HepG2 (cell line): ENCODE measurements at regions not wholly inside any gene's neighbourhood (a gene's known extent, or its start where the extent isn't known, plus 50 kb on each side); places are given as distances from the start of the nearest gene placed in this dataset.

ENCODE experiments used
- ATAC-seq: fragments of 200-7000 bp; cut with Tn5 transposase; 3 replicates; pipeline ENCODE4 v1.9.1; 2020; ENCODE audit warnings: mild to moderate bottlenecking, moderate library complexity
- BruUV-seq: library from RNA; stranded (reverse); fragments of 400-500 nt; replicated peaks from 2 replicates; lab custom pipeline; 2021; lab: Mats Ljungman, UMichigan
- CTCF ChIA-PET: fragments of 300-600 bp; formaldehyde crosslinking; extraction: SDS; loops from one replicate; lab custom pipeline; 2021; ENCODE audit warnings: low total read pairs, inconsistent platforms, low intra/inter-chr PET ratio; lab: Yijun Ruan, JAX
- POLR2A ChIA-PET: fragments of 350-600 bp; sonication (Branson Sonifier 250); formaldehyde crosslinking; loops from one replicate; lab custom pipeline; 2020; ENCODE audit warnings: antibody characterized with exemption, inconsistent platforms; lab: Yijun Ruan, JAX
- DNase-seq: peaks from one replicate; pipeline ENCODE4 v3.0.0-alpha.2; 2015; ENCODE audit warnings: low spot score
- FAIRE-seq: peaks from 3 replicates; lab custom pipeline; 2011; peaks lifted over from hg19 to GRCh38; lab: Jason Lieb, UNC
- H2AFZ ChIP-seq: one replicate; pipeline ENCODE4 v1.6.1; 2011; ENCODE audit warnings: low read length, inconsistent platforms
- H3K27ac ChIP-seq: fragments of 300-600 bp; 3 replicates; pipeline ENCODE4 v1.8.0; 2011; ENCODE audit warnings: mixed run types, mild to moderate bottlenecking, mixed read lengths, low read length, inconsistent platforms; ENCODE audit not compliant: insufficient read depth; ENCODE audit errors: extremely low read length
- H3K27me3 ChIP-seq, 2 experiments: fragments of 200-600 bp in 1 of 2; 2 replicates in 1 of 2; 3 replicates in 1 of 2; pipeline versions ENCODE4 v1.6.0 to v1.8.0; 2011; ENCODE audit warnings: low read length in 2 of 2, mild to moderate bottlenecking in 2 of 2, moderate library complexity in 2 of 2, inconsistent platforms in 1 of 2; ENCODE audit not compliant: insufficient read depth in 2 of 2, control insufficient read depth in 1 of 2
- H3K36me3 ChIP-seq, 2 experiments: fragments of 200-600 bp in 1 of 2; replicated peaks in 1 of 2; 2 replicates in 1 of 2; 3 replicates in 1 of 2; pipeline versions ENCODE4 v1.5.1 to v1.8.0; 2011; ENCODE audit warnings: low read length in 2 of 2, inconsistent platforms in 1 of 2; ENCODE audit not compliant: insufficient read depth in 2 of 2, control insufficient read depth in 1 of 2
- H3K4me1 ChIP-seq: 2 replicates; pipeline ENCODE4 v1.5.1; 2012; ENCODE audit warnings: low read length, inconsistent platforms; ENCODE audit not compliant: insufficient read depth
- H3K4me2 ChIP-seq: 2 replicates; pipeline ENCODE4 v1.6.0; 2011; ENCODE audit warnings: low read depth, low read length, inconsistent platforms
- H3K4me3 ChIP-seq, 3 experiments: fragments of 200-600 bp in 1 of 3; sonication (generic), shearing (Covaris generic) in 1 of 3; replicated peaks in 1 of 3; 2 replicates each; pipeline ENCODE4 v1.5.1; 2011 to 2016; ENCODE audit warnings: low read length in 3 of 3, inconsistent platforms in 2 of 3, low read depth in 2 of 3, mild to moderate bottlenecking in 2 of 3, control low read depth in 1 of 3, mixed read lengths in 1 of 3; ENCODE audit not compliant: insufficient read depth in 1 of 3
- H3K79me2 ChIP-seq: one replicate; pipeline ENCODE4 v1.6.1; 2011; ENCODE audit warnings: low read length, inconsistent platforms; ENCODE audit not compliant: insufficient read depth
- H3K9ac ChIP-seq: 2 replicates; pipeline ENCODE4 v1.6.0; 2011; ENCODE audit warnings: mild to moderate bottlenecking, low read depth, low read length, inconsistent platforms; ENCODE audit not compliant: insufficient read depth
- H3K9me3 ChIP-seq: 2 replicates; pipeline ENCODE4 v1.5.1; 2012; ENCODE audit warnings: mild to moderate bottlenecking, low read length
- H4K20me1 ChIP-seq: 2 replicates; pipeline ENCODE4 v1.6.0; 2011; ENCODE audit warnings: inconsistent platforms, mild to moderate bottlenecking, low read length, moderate library complexity; ENCODE audit not compliant: insufficient read depth
- ARNT2 ChIP-seq: sonication (generic); formaldehyde crosslinking; IDR thresholded peaks from 2 replicates; pipeline ENCODE4 v1.8.0; 2022; ENCODE audit warnings: mild to moderate bottlenecking, low read depth, missing genetic modification reagents, moderate library complexity
- MAFK ChIP-seq, 2 experiments: IDR thresholded peaks in 1 of 2; conservative IDR thresholded peaks in 1 of 2; 2 replicates each; pipeline ENCODE4 v1.6.1; 2011; ENCODE audit warnings: improper control_type of control experiment in 2 of 2, low read length in 2 of 2
- NR3C1 ChIP-seq: sonication (generic); formaldehyde crosslinking; IDR thresholded peaks from 2 replicates; pipeline ENCODE4 v1.4.0; 2020; ENCODE audit warnings: missing genetic modification reagents
- REPIN1 ChIP-seq: sonication (generic); formaldehyde crosslinking; IDR thresholded peaks from 2 replicates; pipeline ENCODE4 v1.8.0; 2022; ENCODE audit warnings: missing genetic modification reagents, low read depth, mild to moderate bottlenecking, borderline replicate concordance
- SALL2 ChIP-seq: sonication (generic); formaldehyde crosslinking; IDR thresholded peaks from 2 replicates; pipeline ENCODE4 v1.8.1; 2023; ENCODE audit warnings: mild to moderate bottlenecking, missing genetic modification reagents, inconsistent platforms
- THRA ChIP-seq: sonication (generic); formaldehyde crosslinking; IDR thresholded peaks from 2 replicates; pipeline ENCODE4 v1.4.0; 2020; ENCODE audit warnings: missing genetic modification reagents, borderline replicate concordance
- ZMYM3 ChIP-seq: sonication (generic); formaldehyde crosslinking; IDR thresholded peaks from 2 replicates; pipeline ENCODE4 v1.5.1; 2020; ENCODE audit warnings: mild to moderate bottlenecking, missing genetic modification reagents
- ZNF20 ChIP-seq: sonication (generic); formaldehyde crosslinking; IDR thresholded peaks from 2 replicates; pipeline ENCODE4 v1.4.0; 2020; ENCODE audit warnings: mild to moderate bottlenecking, moderate library complexity, missing genetic modification reagents
- ZNF263 ChIP-seq: sonication (generic); formaldehyde crosslinking; IDR thresholded peaks from 2 replicates; pipeline ENCODE4 v1.4.0; 2020; ENCODE audit warnings: missing genetic modification reagents
- ZNF335 ChIP-seq: sonication (generic); formaldehyde crosslinking; IDR thresholded peaks from 2 replicates; pipeline ENCODE4 v1.4.0; 2020; ENCODE audit warnings: missing genetic modification reagents
- ZNF430 ChIP-seq: sonication (generic); formaldehyde crosslinking; IDR thresholded peaks from 2 replicates; pipeline ENCODE4 v1.9.0; 2021; ENCODE audit warnings: mild to moderate bottlenecking, missing genetic modification reagents
- ZNF572 ChIP-seq: sonication (generic); formaldehyde crosslinking; IDR thresholded peaks from 2 replicates; pipeline ENCODE4 v1.5.1; 2020; ENCODE audit warnings: mild to moderate bottlenecking, missing genetic modification reagents
- ZNF577 ChIP-seq: sonication (generic); formaldehyde crosslinking; IDR thresholded peaks from 2 replicates; pipeline ENCODE4 v1.4.0; 2020; ENCODE audit warnings: mild to moderate bottlenecking, low read depth, missing genetic modification reagents, borderline replicate concordance
- WGBS: methylation state at CpG from one replicate; pipeline ENCODE4 v1.1.6; 2017; ENCODE audit warnings: low lambda C conversion rate; 5-methylcytosine and 5-hydroxymethylcytosine counted together
- in situ Hi-C: cut with HindIII; loops from 2 replicates; pipeline ENCODE4 v1.10.0; 2017; ENCODE audit warnings: low pct_unique_long_range_greater_than_20kb; ENCODE audit not compliant: extremely low pct_ligation_motif_present
- intact Hi-C: fragments of 100-400 bp; cut with micrococcal nuclease; formaldehyde crosslinking; loops from one replicate; pipeline ENCODE4 v1.10.0; 2022; ENCODE audit not compliant: unreplicated experiment
- TF ChIP-seq, protein P1 (sequence below): sonication (generic); formaldehyde crosslinking; IDR thresholded peaks from 2 replicates; pipeline ENCODE4 v1.8.1; 2023; ENCODE audit warnings: mild to moderate bottlenecking, inconsistent platforms, moderate library complexity, missing genetic modification reagents, borderline replicate concordance
- TF ChIP-seq, protein P2 (sequence below): sonication (generic); formaldehyde crosslinking; IDR thresholded peaks from 2 replicates; pipeline ENCODE4 v1.4.0; 2020; ENCODE audit warnings: mild to moderate bottlenecking, missing genetic modification reagents
- TF ChIP-seq, protein P3 (sequence below): IDR thresholded peaks from 2 replicates; pipeline ENCODE4 v1.6.1; 2016; ENCODE audit warnings: low read depth, borderline replicate concordance

GRCh38 chr21:38924954-38925353, 119.2 kb downstream of the ETS2 start:
- peak; percentile 69; the same call in 1 of the 2 replicates for TF ChIP-seq ZMYM3
- TF ChIP-seq, protein P1, sequence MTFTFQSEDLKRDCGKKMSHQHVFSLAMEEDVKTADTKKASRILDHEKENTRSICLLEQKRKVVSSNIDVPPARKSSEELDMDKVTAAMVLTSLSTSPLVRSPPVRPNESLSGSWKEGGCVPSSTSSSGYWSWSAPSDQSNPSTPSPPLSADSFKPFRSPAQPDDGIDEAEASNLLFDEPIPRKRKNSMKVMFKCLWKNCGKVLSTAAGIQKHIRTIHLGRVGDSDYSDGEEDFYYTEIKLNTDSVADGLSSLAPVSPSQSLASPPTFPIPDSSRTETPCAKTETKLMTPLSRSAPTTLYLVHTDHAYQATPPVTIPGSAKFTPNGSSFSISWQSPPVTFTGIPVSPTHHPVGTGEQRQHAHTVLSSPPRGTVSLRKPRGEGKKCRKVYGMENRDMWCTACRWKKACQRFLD (CRISPR knock-in tag): no peak
- Histone ChIP-seq H3K4me2 (no peak overlapping the region), H3K36me3 (no peaks in the 10 kb centered on the region), H3K9ac (no peak overlapping the region), H4K20me1 (no peaks in the 10 kb centered on the region), H3K79me2 (no peaks in the 10 kb centered on the region), H3K4me1 (peaks cover 42% of the 10 kb centered on the region), H3K9me3 (peaks cover 6% of the 10 kb centered on the region; the same call in 1 of the 2 replicates), H2AFZ (no peak overlapping the region), H3K4me3 (no peak overlapping the region), H3K27me3 (no peaks in the 10 kb centered on the region), H3K27ac (no peak overlapping the region)
- ChIA-PET CTCF (no interaction called here), POLR2A (no interaction called here)
- FAIRE-seq: no peak
- no TSS peak for BruUV-seq
- ATAC-seq: no peak
- intact Hi-C loops (no loop called here), in situ Hi-C loops (no loop called here)
- 84% methylated on average over 5 of the region's 5 CpGs for WGBS
- no peak for DNase-seq

DNA sequence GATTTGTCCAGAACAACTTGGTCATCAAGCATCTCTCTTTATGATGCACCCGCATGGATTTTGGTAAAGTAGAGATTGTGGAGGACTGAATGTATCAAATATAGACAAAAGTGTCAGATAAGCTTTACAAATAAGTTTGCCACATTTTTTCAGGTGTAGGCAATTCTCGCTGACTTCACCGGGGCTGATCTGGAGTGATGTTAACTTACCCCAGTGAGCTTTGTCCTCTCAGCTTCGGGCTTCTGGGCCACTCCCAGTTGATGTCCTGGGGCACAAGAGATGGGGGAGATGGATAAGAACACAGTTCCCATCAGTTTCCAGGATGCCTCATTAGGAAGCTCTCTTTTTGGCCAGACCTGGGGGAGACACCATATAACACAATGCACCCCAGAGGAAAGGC, 117.7 kb downstream of the ETS2 start:
- H3K4me2 ChIP-seq: no peak overlapping the region
- ChIA-PET CTCF (no interaction called here), POLR2A (no interaction called here)
- no peak for FAIRE-seq
- in situ Hi-C loops: no loop called here
- no TSS peak for BruUV-seq
- H3K27ac ChIP-seq: no peak overlapping the region
- H4K20me1 ChIP-seq: no peaks in the 10 kb centered on the region
- peaks cover 57% of the 10 kb centered on the region for H3K4me1 ChIP-seq
- no peak overlapping the region for H3K4me3 ChIP-seq
- no peak overlapping the region for H2AFZ ChIP-seq
- WGBS: 63% methylated on average over 4 of the region's 4 CpGs
- no peaks in the 10 kb centered on the region for H3K27me3 ChIP-seq
- intact Hi-C loops: no loop called here
- no peak for ATAC-seq
- H3K9ac ChIP-seq: no peak overlapping the region
- no peaks in the 10 kb centered on the region for H3K36me3 ChIP-seq
- DNase-seq: no peak
- no peaks in the 10 kb centered on the region for H3K9me3 ChIP-seq
- no peaks in the 10 kb centered on the region for H3K79me2 ChIP-seq
- TF ChIP-seq, protein P2, sequence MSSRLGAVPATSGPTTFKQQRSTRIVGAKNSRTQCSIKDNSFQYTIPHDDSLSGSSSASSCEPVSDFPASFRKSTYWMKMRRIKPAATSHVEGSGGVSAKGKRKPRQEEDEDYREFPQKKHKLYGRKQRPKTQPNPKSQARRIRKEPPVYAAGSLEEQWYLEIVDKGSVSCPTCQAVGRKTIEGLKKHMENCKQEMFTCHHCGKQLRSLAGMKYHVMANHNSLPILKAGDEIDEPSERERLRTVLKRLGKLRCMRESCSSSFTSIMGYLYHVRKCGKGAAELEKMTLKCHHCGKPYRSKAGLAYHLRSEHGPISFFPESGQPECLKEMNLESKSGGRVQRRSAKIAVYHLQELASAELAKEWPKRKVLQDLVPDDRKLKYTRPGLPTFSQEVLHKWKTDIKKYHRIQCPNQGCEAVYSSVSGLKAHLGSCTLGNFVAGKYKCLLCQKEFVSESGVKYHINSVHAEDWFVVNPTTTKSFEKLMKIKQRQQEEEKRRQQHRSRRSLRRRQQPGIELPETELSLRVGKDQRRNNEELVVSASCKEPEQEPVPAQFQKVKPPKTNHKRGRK: no peak
- TF ChIP-seq ZNF577 (CRISPR knock-in tag): no peak
- TF ChIP-seq ZNF572 (CRISPR knock-in tag): no peak
- no peak for TF ChIP-seq ZNF430 (CRISPR knock-in tag)
- no peak for TF ChIP-seq SALL2 (CRISPR knock-in tag)
- TF ChIP-seq ZNF20 (CRISPR knock-in tag): no peak
- no peak for TF ChIP-seq NR3C1
- no peak for TF ChIP-seq ARNT2 (CRISPR knock-in tag)
- TF ChIP-seq, protein P3, sequence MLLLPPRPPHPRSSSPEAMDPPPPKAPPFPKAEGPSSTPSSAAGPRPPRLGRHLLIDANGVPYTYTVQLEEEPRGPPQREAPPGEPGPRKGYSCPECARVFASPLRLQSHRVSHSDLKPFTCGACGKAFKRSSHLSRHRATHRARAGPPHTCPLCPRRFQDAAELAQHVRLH: no peak
- TF ChIP-seq THRA: no peak
- TF ChIP-seq ZNF263 (CRISPR knock-in tag): no peak
- no peak for TF ChIP-seq MAFK (conservative IDR thresholded peaks at IDR 0.05 in 1 of 2, IDR thresholded peaks at IDR 0.05 in 1 of 2; ENCODE audit: low read length in 2 of 2)
- TF ChIP-seq ZNF335 (CRISPR knock-in tag): no peak
- no peak for TF ChIP-seq REPIN1 (CRISPR knock-in tag)
